OCI-LY1 (cell line): ENCODE measurements at regions not wholly inside any gene's neighbourhood (a gene's known extent, or its start where the extent isn't known, plus 50 kb on each side); places are given as distances from the start of the nearest gene placed in this dataset.

Experiments
- H2AFZ ChIP-seq: fragments of 200-600 bp; sonication (generic), shearing (Covaris generic); 2 replicates; pipeline ENCODE4 v1.6.0; 2014; ENCODE audit warnings: antibody characterized with exemption, mild to moderate bottlenecking, low read length
- H3F3A ChIP-seq: fragments of 200-600 bp; sonication (generic), shearing (Covaris generic); 2 replicates; pipeline ENCODE4 v1.6.0; 2014; ENCODE audit warnings: mild to moderate bottlenecking, antibody characterized with exemption, low read length, moderate library complexity; ENCODE audit not compliant: insufficient read depth
- H3K27ac ChIP-seq: fragments of 200-600 bp; sonication (generic); 2 replicates; pipeline ENCODE4 v1.5.1; 2014; ENCODE audit warnings: low read length, mixed run types, mild to moderate bottlenecking, low read depth; ENCODE audit not compliant: poor library complexity, severe bottlenecking
- H3K27me3 ChIP-seq: fragments of 200-600 bp; sonication (generic); 2 replicates; pipeline ENCODE4 v1.6.0; 2014; ENCODE audit warnings: antibody characterized with exemption, mild to moderate bottlenecking, low read length, moderate library complexity; ENCODE audit not compliant: insufficient read depth
- H3K36me3 ChIP-seq: fragments of 200-600 bp; sonication (generic); 2 replicates; pipeline ENCODE4 v1.6.1; 2014; ENCODE audit warnings: mild to moderate bottlenecking, antibody characterized with exemption, low read length, moderate library complexity, mixed read lengths; ENCODE audit not compliant: insufficient read depth
- H3K4me1 ChIP-seq: fragments of 200-600 bp; sonication (generic); 2 replicates; pipeline ENCODE4 v1.5.1; 2014; ENCODE audit warnings: mild to moderate bottlenecking, low read length, moderate library complexity; ENCODE audit not compliant: insufficient read depth, severe bottlenecking
- H3K4me2 ChIP-seq: fragments of 200-600 bp; sonication (generic), shearing (Covaris generic); 2 replicates; pipeline ENCODE4 v1.6.1; 2014; ENCODE audit warnings: low read length
- H3K4me3 ChIP-seq: fragments of 200-600 bp; sonication (generic); 2 replicates; pipeline ENCODE4 v1.5.1; 2014; ENCODE audit warnings: low read length, low read depth, mild to moderate bottlenecking, mixed read lengths; ENCODE audit not compliant: poor library complexity, severe bottlenecking
- H3K79me2 ChIP-seq: fragments of 200-600 bp; shearing (Covaris generic); 2 replicates; pipeline ENCODE4 v1.6.1; 2016; ENCODE audit warnings: mixed run types, low read length, mixed read lengths; ENCODE audit not compliant: insufficient read depth
- H3K9ac ChIP-seq: fragments of 200-600 bp; sonication (generic), shearing (Covaris generic); 2 replicates; pipeline ENCODE4 v1.6.1; 2014; ENCODE audit warnings: mild to moderate bottlenecking, low read length, mixed read lengths
- H3K9me2 ChIP-seq: fragments of 200-600 bp; sonication (generic), shearing (Covaris generic); 2 replicates; pipeline ENCODE4 v1.6.1; 2014; ENCODE audit warnings: low read depth, mild to moderate bottlenecking, low read length, mixed read lengths
- H3K9me3 ChIP-seq: fragments of 200-600 bp; shearing (Covaris generic); 2 replicates; pipeline ENCODE4 v1.6.1; 2014; ENCODE audit warnings: low read length, mixed read lengths
- H4K20me1 ChIP-seq: fragments of 200-600 bp; sonication (generic), shearing (Covaris generic); 2 replicates; pipeline ENCODE4 v1.6.0; 2016; ENCODE audit warnings: mild to moderate bottlenecking, low read length; ENCODE audit not compliant: insufficient read depth
- EZH2 ChIP-seq: fragments of 200-600 bp; sonication (generic), shearing (Covaris generic); IDR thresholded peaks from 2 replicates; pipeline ENCODE4 v1.8.0; 2017; ENCODE audit warnings: borderline replicate concordance, mixed run types, mild to moderate bottlenecking, antibody characterized with exemption, low read length, moderate library complexity, mixed read lengths
- TF ChIP-seq, protein P1 (sequence below): fragments of 200-600 bp; sonication (generic), shearing (Covaris generic); IDR thresholded peaks from 2 replicates; pipeline ENCODE4 v1.5.1; 2017; ENCODE audit warnings: mild to moderate bottlenecking, antibody characterized with exemption, low read length, moderate library complexity, mixed read lengths

DNA sequence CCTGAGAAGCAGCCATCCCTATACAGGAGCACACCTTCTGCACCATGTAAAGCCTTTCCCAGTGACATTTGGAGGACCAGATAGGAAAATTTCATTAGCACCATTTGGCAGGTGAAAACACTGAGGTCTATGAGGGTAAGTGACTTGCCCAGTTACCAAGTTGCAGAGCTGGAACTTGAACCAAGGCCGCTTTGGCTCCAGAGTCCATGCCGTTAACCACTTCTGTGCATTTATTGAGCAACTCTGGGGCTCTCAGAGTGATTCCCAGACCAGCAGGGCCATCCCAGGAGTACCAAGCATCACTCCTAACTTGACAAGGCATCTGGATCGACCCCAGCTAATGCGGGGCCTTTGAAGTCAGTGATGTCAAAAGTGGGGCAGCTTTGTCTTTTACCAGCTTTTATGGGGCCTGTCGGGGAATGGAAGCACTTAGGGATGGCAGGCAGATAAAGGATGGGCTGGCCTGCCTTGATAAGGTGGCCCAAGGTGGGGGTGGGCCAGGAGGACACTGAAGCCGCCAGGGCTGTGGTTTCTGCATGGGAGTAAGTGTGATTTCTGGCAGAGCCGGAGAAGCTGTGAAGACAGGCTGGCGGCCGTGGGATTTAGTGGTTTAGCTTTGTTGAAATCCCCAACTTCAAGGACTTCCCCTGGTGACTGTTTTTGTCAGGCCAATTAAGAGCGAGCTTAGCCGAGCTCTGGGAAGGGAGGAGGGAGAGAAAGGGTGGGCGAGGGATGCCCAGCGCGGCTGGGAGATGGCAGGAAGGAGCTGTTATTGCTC lies 127.3 kb downstream of the MACROH2A1 start:
- no peaks in the 10 kb centered on the region for H3F3A ChIP-seq
- no peaks in the 10 kb centered on the region for H3K27me3 ChIP-seq
- H3K79me2 ChIP-seq = no peaks in the 10 kb centered on the region
- TF ChIP-seq, protein P1, sequence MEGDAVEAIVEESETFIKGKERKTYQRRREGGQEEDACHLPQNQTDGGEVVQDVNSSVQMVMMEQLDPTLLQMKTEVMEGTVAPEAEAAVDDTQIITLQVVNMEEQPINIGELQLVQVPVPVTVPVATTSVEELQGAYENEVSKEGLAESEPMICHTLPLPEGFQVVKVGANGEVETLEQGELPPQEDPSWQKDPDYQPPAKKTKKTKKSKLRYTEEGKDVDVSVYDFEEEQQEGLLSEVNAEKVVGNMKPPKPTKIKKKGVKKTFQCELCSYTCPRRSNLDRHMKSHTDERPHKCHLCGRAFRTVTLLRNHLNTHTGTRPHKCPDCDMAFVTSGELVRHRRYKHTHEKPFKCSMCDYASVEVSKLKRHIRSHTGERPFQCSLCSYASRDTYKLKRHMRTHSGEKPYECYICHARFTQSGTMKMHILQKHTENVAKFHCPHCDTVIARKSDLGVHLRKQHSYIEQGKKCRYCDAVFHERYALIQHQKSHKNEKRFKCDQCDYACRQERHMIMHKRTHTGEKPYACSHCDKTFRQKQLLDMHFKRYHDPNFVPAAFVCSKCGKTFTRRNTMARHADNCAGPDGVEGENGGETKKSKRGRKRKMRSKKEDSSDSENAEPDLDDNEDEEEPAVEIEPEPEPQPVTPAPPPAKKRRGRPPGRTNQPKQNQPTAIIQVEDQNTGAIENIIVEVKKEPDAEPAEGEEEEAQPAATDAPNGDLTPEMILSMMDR = no peak
- TF ChIP-seq EZH2 = no peak
- H3K4me3 ChIP-seq = no peak overlapping the region
- H3K9me2 ChIP-seq = no peaks in the 10 kb centered on the region
- no peak overlapping the region for H3K9ac ChIP-seq
- H2AFZ ChIP-seq = no peak overlapping the region
- no peaks in the 10 kb centered on the region for H3K36me3 ChIP-seq
- H3K27ac ChIP-seq = no peak overlapping the region
- H3K4me2 ChIP-seq = no peak overlapping the region
- H3K4me1 ChIP-seq = no peaks in the 10 kb centered on the region
- no peaks in the 10 kb centered on the region for H4K20me1 ChIP-seq
- no peaks in the 10 kb centered on the region for H3K9me3 ChIP-seq

DNA sequence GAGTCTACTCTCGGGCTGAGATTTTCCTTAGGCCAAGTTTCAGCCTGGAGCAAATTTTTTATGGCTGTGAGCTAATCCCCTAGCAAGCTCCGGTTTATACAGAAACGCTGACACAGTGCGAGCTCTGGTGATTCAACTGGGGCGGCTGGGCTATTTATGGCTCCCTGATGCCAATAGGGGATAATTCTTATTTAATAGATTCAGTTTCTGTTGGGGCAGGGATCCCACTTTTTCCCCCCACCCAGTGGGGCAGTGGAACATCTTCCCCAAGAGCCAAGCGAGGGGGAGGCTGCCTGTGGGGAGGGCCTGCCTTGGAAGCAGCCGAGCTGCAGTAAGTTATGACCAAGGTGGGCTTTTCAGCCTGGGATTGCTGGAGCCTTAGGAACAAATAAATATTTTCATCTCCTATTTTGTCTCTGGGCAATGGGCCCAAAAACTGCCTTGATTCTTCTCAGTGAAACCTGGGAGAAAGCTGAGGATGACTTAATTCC lies 129.1 kb downstream of the MACROH2A1 start:
- H3F3A ChIP-seq = no peaks in the 10 kb centered on the region
- H3K27ac ChIP-seq = no peak overlapping the region
- no peak overlapping the region for H3K4me3 ChIP-seq
- H3K36me3 ChIP-seq = no peaks in the 10 kb centered on the region
- H3K27me3 ChIP-seq = no peaks in the 10 kb centered on the region
- H3K4me1 ChIP-seq = no peaks in the 10 kb centered on the region
- H2AFZ ChIP-seq = no peak overlapping the region
- H3K9me3 ChIP-seq = no peaks in the 10 kb centered on the region
- no peaks in the 10 kb centered on the region for H3K79me2 ChIP-seq
- no peak overlapping the region for H3K9ac ChIP-seq
- no peak overlapping the region for H3K4me2 ChIP-seq
- H4K20me1 ChIP-seq = no peaks in the 10 kb centered on the region
- H3K9me2 ChIP-seq = no peaks in the 10 kb centered on the region
- no peak for TF ChIP-seq EZH2
- TF ChIP-seq, protein P1 = no peak

DNA sequence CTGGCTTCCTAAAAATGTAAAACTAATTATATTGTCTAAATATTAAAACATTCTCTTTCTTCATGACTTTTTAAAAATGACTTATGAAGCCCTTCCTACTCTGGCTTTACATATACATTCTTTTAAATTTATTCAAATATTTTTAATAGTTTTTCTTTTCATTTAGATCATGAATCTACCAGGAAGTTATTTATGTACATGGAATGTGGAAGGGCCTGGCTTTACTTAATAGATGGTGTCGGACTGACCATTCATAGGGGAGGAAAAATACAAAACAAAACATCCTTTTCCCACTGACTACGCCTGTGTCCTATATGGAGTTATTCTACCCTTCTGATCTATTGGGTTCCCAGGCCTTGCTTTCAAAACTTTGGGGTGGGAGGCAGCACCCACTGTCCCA lies 129.8 kb downstream of the MACROH2A1 start:
- H3K9ac ChIP-seq = no peak overlapping the region

More for the DNA sequence above, 129.8 kb downstream of the MACROH2A1 start:
- no peaks in the 10 kb centered on the region for H3F3A ChIP-seq
- no peaks in the 10 kb centered on the region for H3K4me1 ChIP-seq
- H4K20me1 ChIP-seq = no peaks in the 10 kb centered on the region
- no peak overlapping the region for H2AFZ ChIP-seq
- no peak overlapping the region for H3K27ac ChIP-seq
- TF ChIP-seq, protein P1 = no peak
- no peak for TF ChIP-seq EZH2
- H3K36me3 ChIP-seq = no peaks in the 10 kb centered on the region
- no peaks in the 10 kb centered on the region for H3K9me2 ChIP-seq
- H3K9me3 ChIP-seq = no peaks in the 10 kb centered on the region
- no peaks in the 10 kb centered on the region for H3K79me2 ChIP-seq
- H3K4me3 ChIP-seq = no peak overlapping the region
- H3K27me3 ChIP-seq = no peaks in the 10 kb centered on the region
- no peak overlapping the region for H3K4me2 ChIP-seq
